Neuronal stem cell (in vitro differentiated cells): ENCODE measurements at regions not wholly inside any gene's neighbourhood (a gene's known extent, or its start where the extent isn't known, plus 50 kb on each side); places are given as distances from the start of the nearest gene placed in this dataset.

Source experiments
- DNase-seq: peaks from one replicate; pipeline ENCODE4 v3.0.0-alpha.2; 2013; ENCODE audit warnings: low spot score
- H2AFZ ChIP-seq: one replicate; pipeline ENCODE4 v1.6.1; 2013; ENCODE audit warnings: mild to moderate bottlenecking, low read length, inconsistent platforms
- H2AK5ac ChIP-seq: 2 replicates; pipeline ENCODE4 v1.6.1; 2013; ENCODE audit warnings: low read depth, mild to moderate bottlenecking, inconsistent platforms, low read length, moderate library complexity, mixed read lengths
- H2BK120ac ChIP-seq: 2 replicates; pipeline ENCODE4 v1.6.1; 2013; ENCODE audit warnings: low read depth, mild to moderate bottlenecking, inconsistent platforms, low read length, moderate library complexity, mixed read lengths
- H2BK12ac ChIP-seq: one replicate; pipeline ENCODE4 v1.6.1; 2013; ENCODE audit warnings: low read length, inconsistent platforms
- H2BK15ac ChIP-seq: 2 replicates; pipeline ENCODE4 v1.6.1; 2013; ENCODE audit warnings: mild to moderate bottlenecking, low read length, inconsistent platforms, mixed read lengths
- H2BK5ac ChIP-seq: one replicate; pipeline ENCODE4 v1.6.1; 2013; ENCODE audit warnings: inconsistent platforms, mild to moderate bottlenecking, low read length, moderate library complexity
- H3K14ac ChIP-seq: one replicate; pipeline ENCODE4 v1.6.1; 2013; ENCODE audit warnings: low read length, inconsistent platforms
- H3K18ac ChIP-seq: 2 replicates; pipeline ENCODE4 v1.6.1; 2013; ENCODE audit warnings: low read length, inconsistent platforms
- H3K23ac ChIP-seq: 2 replicates; pipeline ENCODE4 v1.6.1; 2013; ENCODE audit warnings: low read depth, mild to moderate bottlenecking, mixed read lengths, low read length, inconsistent platforms; ENCODE audit not compliant: poor library complexity
- H3K27ac ChIP-seq: replicated peaks from 3 replicates; pipeline ENCODE4 v1.5.1; 2013; ENCODE audit warnings: low read length, inconsistent platforms
- H3K27me3 ChIP-seq, 3 experiments: 2 replicates each; pipeline ENCODE4 v1.6.1; 2013; ENCODE audit warnings: low read length in 3 of 3, mild to moderate bottlenecking in 2 of 3, inconsistent platforms in 1 of 3, low read depth in 1 of 3, mixed read lengths in 1 of 3, moderate library complexity in 1 of 3; ENCODE audit not compliant: control insufficient read depth in 3 of 3, insufficient read depth in 3 of 3
- H3K36me3 ChIP-seq, 2 donors: replicated peaks in 1 of 2; 2 replicates each; pipeline ENCODE4 v1.6.1; 2013; ENCODE audit warnings: low read length in 2 of 2; ENCODE audit not compliant: control insufficient read depth in 2 of 2, insufficient read depth in 2 of 2
- H3K4ac ChIP-seq: 2 replicates; pipeline ENCODE4 v1.6.1; 2013; ENCODE audit warnings: inconsistent platforms, mild to moderate bottlenecking, low read length, moderate library complexity
- H3K4me1 ChIP-seq, 2 donors: 1 replicate in 1 of 2; 2 replicates in 1 of 2; pipeline ENCODE4 v1.6.1; 2013; ENCODE audit warnings: low read length in 2 of 2, low read depth in 1 of 2; ENCODE audit not compliant: control insufficient read depth in 2 of 2, insufficient read depth in 1 of 2
- H3K4me2 ChIP-seq: one replicate; pipeline ENCODE4 v1.6.1; 2013; ENCODE audit warnings: mild to moderate bottlenecking, low read length, inconsistent platforms; ENCODE audit not compliant: insufficient read depth, poor library complexity, severe bottlenecking
- H3K4me3 ChIP-seq, 2 donors: 2 replicates each; pipeline ENCODE4 v1.5.1; 2013; ENCODE audit warnings: low read length in 2 of 2, mild to moderate bottlenecking in 2 of 2, inconsistent platforms in 1 of 2, moderate library complexity in 1 of 2
- H3K79me1 ChIP-seq: one replicate; pipeline ENCODE4 v1.6.1; 2013; ENCODE audit warnings: low read depth, mild to moderate bottlenecking, inconsistent platforms, low read length, moderate library complexity
- H3K9ac ChIP-seq: one replicate; pipeline ENCODE4 v1.6.1; 2013; ENCODE audit warnings: mild to moderate bottlenecking, low read depth, low read length, inconsistent platforms; ENCODE audit not compliant: poor library complexity
- H3K9me3 ChIP-seq, 2 donors: replicated peaks in 1 of 2; 2 replicates each; pipeline versions ENCODE3 to v1.6.1; 2013; ENCODE audit warnings: low read length in 2 of 2, mild to moderate bottlenecking in 2 of 2, inconsistent platforms in 1 of 2, low read depth in 1 of 2, mixed read lengths in 1 of 2, moderate library complexity in 1 of 2; ENCODE audit not compliant: control insufficient read depth in 2 of 2, insufficient read depth in 1 of 2
- H4K8ac ChIP-seq: one replicate; pipeline ENCODE4 v1.6.1; 2013; ENCODE audit warnings: low read depth, mild to moderate bottlenecking, inconsistent platforms, low read length, moderate library complexity
- H4K91ac ChIP-seq: one replicate; pipeline ENCODE4 v1.6.1; 2013; ENCODE audit warnings: low read length, low read depth, mild to moderate bottlenecking, inconsistent platforms; ENCODE audit not compliant: poor library complexity
- WGBS, 2 donors: extraction: QIAGEN DNeasy Blood & Tissue Kit; methylation state at CpG; one replicate each; pipeline ENCODE4 v1.1.7; 2013; ENCODE audit warnings: missing lambda C conversion rate in 2 of 2, mixed read lengths in 1 of 2; ENCODE audit not compliant: insufficient read length in 2 of 2, insufficient replicate concordance in 1 of 2; ENCODE audit errors: extremely low coverage in 2 of 2; 5-methylcytosine and 5-hydroxymethylcytosine counted together

GRCh38 chr12:102570256-102570655 lies 89.9 kb upstream of the IGF1 start:
- no peak overlapping the region for H3K18ac ChIP-seq
- no peak overlapping the region for H4K8ac ChIP-seq

GRCh38 chr12:102569803-102570202 lies 89.4 kb upstream of the IGF1 start:
- Histone ChIP-seq H3K4me1 (no peaks in the 10 kb centered on the region), H3K79me1 (no peaks in the 10 kb centered on the region), H3K23ac (no peak overlapping the region), H4K8ac (no peak overlapping the region), H3K18ac (no peak overlapping the region), H3K14ac (no peak overlapping the region), H4K91ac (no peak overlapping the region), H2BK120ac (no peak overlapping the region), H3K4me2 (no peak overlapping the region), H3K36me3 (no peaks in the 10 kb centered on the region), H2BK5ac (no peak overlapping the region), H3K9ac (no peak overlapping the region), H3K27ac (no peak overlapping the region), H2AFZ (no peak overlapping the region), H2BK12ac (no peak overlapping the region), H3K4me3 (no peak overlapping the region), H2BK15ac (no peak overlapping the region), H3K4ac (no peak overlapping the region), H3K9me3 (no peaks in the 10 kb centered on the region), H2AK5ac (no peak overlapping the region), H3K27me3 (no peaks in the 10 kb centered on the region)
- no CpG with 5 or more reads among the region's 1 CpG for WGBS, 2 donors
- no peak for DNase-seq

More at GRCh38 chr12:102570256-102570655, 89.9 kb upstream of the IGF1 start:
- no peak overlapping the region for H3K23ac ChIP-seq
- no peak overlapping the region for H2AK5ac ChIP-seq
- no peaks in the 10 kb centered on the region for H3K79me1 ChIP-seq
- H2AFZ ChIP-seq = no peak overlapping the region
- no peak overlapping the region for H3K9ac ChIP-seq
- no peak overlapping the region for H3K4me3 ChIP-seq
- no peaks in the 10 kb centered on the region for H3K36me3 ChIP-seq
- H3K27me3 ChIP-seq = no peaks in the 10 kb centered on the region
- no peaks in the 10 kb centered on the region for H3K4me1 ChIP-seq
- H2BK12ac ChIP-seq = no peak overlapping the region
- no peak overlapping the region for H3K4ac ChIP-seq
- H4K91ac ChIP-seq = no peak overlapping the region
- H3K9me3 ChIP-seq = no peaks in the 10 kb centered on the region
- H3K27ac ChIP-seq = no peak overlapping the region
- H3K4me2 ChIP-seq = no peak overlapping the region
- no peak overlapping the region for H2BK15ac ChIP-seq
- WGBS, 2 donors = no CpG with 5 or more reads among the region's 2 CpGs
- H2BK120ac ChIP-seq = no peak overlapping the region
- H3K14ac ChIP-seq = no peak overlapping the region
- DNase-seq = no peak
- H2BK5ac ChIP-seq = no peak overlapping the region

- H3K4me2 ChIP-seq = no peak overlapping the region
- H3K36me3 ChIP-seq = no peaks in the 10 kb centered on the region
- H3K18ac ChIP-seq = no peak overlapping the region
- no peak overlapping the region for H2AK5ac ChIP-seq
- no CpG with 5 or more reads among the region's 4 CpGs for WGBS, 2 donors
- no peaks in the 10 kb centered on the region for H3K9me3 ChIP-seq
- H3K27ac ChIP-seq = no peak overlapping the region
- H2BK5ac ChIP-seq = no peak overlapping the region
- no peak overlapping the region for H3K4ac ChIP-seq
- H3K14ac ChIP-seq = no peak overlapping the region
- no peak overlapping the region for H2BK120ac ChIP-seq
- H3K9ac ChIP-seq = no peak overlapping the region
- no peak overlapping the region for H3K4me3 ChIP-seq
- no peaks in the 10 kb centered on the region for H3K4me1 ChIP-seq
- no peaks in the 10 kb centered on the region for H3K79me1 ChIP-seq
- H3K23ac ChIP-seq = no peak overlapping the region
- H3K27me3 ChIP-seq = no peaks in the 10 kb centered on the region
- no peak overlapping the region for H4K8ac ChIP-seq
- no peak overlapping the region for H2BK12ac ChIP-seq
- H2AFZ ChIP-seq = no peak overlapping the region
- DNase-seq = no peak
- no peak overlapping the region for H4K91ac ChIP-seq
- H2BK15ac ChIP-seq = no peak overlapping the region
Observed at GRCh38 chr12:102568276-102568675, 87.9 kb upstream of the IGF1 start.

- Histone ChIP-seq H3K27ac (no peak overlapping the region), H3K36me3 (no peaks in the 10 kb centered on the region)
Observed at GRCh38 chr12:102567031-102567985, 86.9 kb upstream of the IGF1 start.

More at GRCh38 chr12:102567031-102567985, 86.9 kb upstream of the IGF1 start:
- no peak overlapping the region for H2AFZ ChIP-seq
- no peak overlapping the region for H2AK5ac ChIP-seq
- H3K27me3 ChIP-seq = no peaks in the 10 kb centered on the region
- WGBS, 2 donors = no CpG with 5 or more reads among the region's 6 CpGs
- H3K79me1 ChIP-seq = no peaks in the 10 kb centered on the region
- H3K18ac ChIP-seq = no peak overlapping the region
- H4K91ac ChIP-seq = no peak overlapping the region
- no peak overlapping the region for H3K4ac ChIP-seq
- H2BK12ac ChIP-seq = no peak overlapping the region
- H3K9me3 ChIP-seq = no peaks in the 10 kb centered on the region
- DNase-seq = no peak
- no peak overlapping the region for H3K9ac ChIP-seq
- peaks cover 0 to 1% of the 10 kb centered on the region in 2 donors for H3K4me1 ChIP-seq
- H2BK15ac ChIP-seq = no peak overlapping the region
- no peak overlapping the region for H3K4me3 ChIP-seq
- H2BK5ac ChIP-seq = no peak overlapping the region
- no peak overlapping the region for H4K8ac ChIP-seq
- no peak overlapping the region for H3K23ac ChIP-seq
- no peak overlapping the region for H2BK120ac ChIP-seq
- no peak overlapping the region for H3K14ac ChIP-seq
- H3K4me2 ChIP-seq = no peak overlapping the region
